HCT116 (cell line): ENCODE measurements at regions not wholly inside any gene's neighbourhood (a gene's known extent, or its start where the extent isn't known, plus 50 kb on each side); places are given as distances from the start of the nearest gene placed in this dataset.

Source experiments
- ATF3 ChIP-seq: IDR thresholded peaks from 2 replicates; pipeline ENCODE4 v1.6.1; 2012
- ELF1 ChIP-seq: IDR thresholded peaks from 2 replicates; pipeline ENCODE4 v1.6.1; 2012; ENCODE audit warnings: low read depth, borderline replicate concordance
- EZH2phosphoT487 ChIP-seq: fragments of 200-600 bp; IDR thresholded peaks from 2 replicates; pipeline ENCODE4 v1.6.1; 2018; ENCODE audit warnings: antibody characterized with exemption, borderline replicate concordance
- POLR2A ChIP-seq: IDR thresholded peaks from 2 replicates; pipeline ENCODE4 v1.7.0; 2011; ENCODE audit warnings: borderline replicate concordance; ENCODE audit not compliant: insufficient read depth, insufficient read length; ENCODE audit errors: extremely low read depth
- POLR2AphosphoS5 ChIP-seq: IDR thresholded peaks from 2 replicates; pipeline ENCODE4 v1.6.1; 2011; ENCODE audit warnings: mild to moderate bottlenecking, low read depth, low read length, moderate library complexity
- RAD21 ChIP-seq: IDR thresholded peaks from 2 replicates; pipeline ENCODE4 v1.6.1; 2012; ENCODE audit warnings: low read depth, mild to moderate bottlenecking
- SIN3A ChIP-seq: IDR thresholded peaks from 2 replicates; pipeline ENCODE4 v1.6.1; 2012; ENCODE audit warnings: low read depth
- ZBTB33 ChIP-seq: IDR thresholded peaks from 2 replicates; pipeline ENCODE4 v1.6.1; 2011; ENCODE audit warnings: mild to moderate bottlenecking, low read length, moderate library complexity; ENCODE audit not compliant: insufficient replicate concordance; ENCODE audit errors: extremely low read depth

GRCh38 chr20:24039196-24039595 is 50.6 kb upstream of the GGTLC1 start (continued):
- TF ChIP-seq ZBTB33 (no peak), ELF1 (no peak), POLR2A (no peak), ATF3 (no peak), RAD21 (no peak), EZH2phosphoT487 (no peak), SIN3A (no peak), POLR2AphosphoS5 (no peak)
